ENCODE measurements at regions not wholly inside any gene's neighbourhood (a gene's known extent, or its start where the extent isn't known, plus 50 kb on each side); places are given as distances from the start of the nearest gene placed in this dataset.

- DNase-seq (no peak), ATAC-seq (peak in 1 of 2 donors; percentile 45)
- intact Hi-C loops (cut with DNase I): no loop called here
- Histone ChIP-seq H3K36me3 (no peaks in the 10 kb centered on the region), H3K27ac (no peak overlapping the region), H3K9me3 (no peaks in the 10 kb centered on the region), H3K4me1 (no peaks in the 10 kb centered on the region), H3K27me3 (ENCODE audit: low read depth) (no peaks in the 10 kb centered on the region), H3K4me3 (no peak overlapping the region)
- peak; percentile 37 for TF ChIP-seq CTCF (IDR thresholded peaks at IDR 0.05)
Observed at GRCh38 chr1:58155418-58156123, 391.0 kb downstream of the OMA1 start.

GRCh38 chr1:58154256-58154655 lies 392.3 kb downstream of the OMA1 start:
- H3K36me3 ChIP-seq: no peaks in the 10 kb centered on the region
- no peaks in the 10 kb centered on the region for H3K4me1 ChIP-seq
- no peak for DNase-seq
- ATAC-seq: no peak
- intact Hi-C loops (cut with DNase I): no loop called here
- no peak overlapping the region for H3K27ac ChIP-seq
- no peak overlapping the region for H3K4me3 ChIP-seq
- TF ChIP-seq CTCF (IDR thresholded peaks at IDR 0.05): no peak
- no peaks in the 10 kb centered on the region for H3K9me3 ChIP-seq
- no peaks in the 10 kb centered on the region for H3K27me3 ChIP-seq (ENCODE audit: low read depth)

- intact Hi-C loops (cut with DNase I): no loop called here
- H3K27me3 ChIP-seq (ENCODE audit: low read depth): no peaks in the 10 kb centered on the region
- no peaks in the 10 kb centered on the region for H3K4me1 ChIP-seq
- H3K9me3 ChIP-seq: no peaks in the 10 kb centered on the region
- H3K27ac ChIP-seq: no peak overlapping the region
- TF ChIP-seq CTCF (IDR thresholded peaks at IDR 0.05): no peak
- ATAC-seq (no peak), DNase-seq (no peak)
- H3K36me3 ChIP-seq: no peaks in the 10 kb centered on the region
- H3K4me3 ChIP-seq: no peak overlapping the region
Observed at GRCh38 chr1:58152697-58153096, 393.8 kb downstream of the OMA1 start.

- H3K36me3 ChIP-seq: no peaks in the 10 kb centered on the region
- no peak overlapping the region for H3K4me3 ChIP-seq
- no peak for DNase-seq
- intact Hi-C loops (cut with DNase I): no loop called here
- H3K27ac ChIP-seq: no peak overlapping the region
- no peaks in the 10 kb centered on the region for H3K27me3 ChIP-seq (ENCODE audit: low read depth)
- no peak for TF ChIP-seq CTCF (IDR thresholded peaks at IDR 0.05)
- ATAC-seq: no peak
- H3K4me1 ChIP-seq: no peaks in the 10 kb centered on the region
- H3K9me3 ChIP-seq: no peaks in the 10 kb centered on the region
Observed at GRCh38 chr1:58149271-58149812, 397.2 kb downstream of the OMA1 start.

- no peak overlapping the region for H3K4me3 ChIP-seq
- intact Hi-C loops (cut with DNase I): no loop called here
- H3K36me3 ChIP-seq: no peaks in the 10 kb centered on the region
- no peaks in the 10 kb centered on the region for H3K27me3 ChIP-seq (ENCODE audit: low read depth)
- ATAC-seq (no peak), DNase-seq (no peak)
- no peak overlapping the region for H3K27ac ChIP-seq
- H3K9me3 ChIP-seq: no peaks in the 10 kb centered on the region
- TF ChIP-seq CTCF (IDR thresholded peaks at IDR 0.05): no peak
- no peaks in the 10 kb centered on the region for H3K4me1 ChIP-seq
Observed at GRCh38 chr1:58144698-58145270, 401.7 kb downstream of the OMA1 start.
